ENCODE measurements at regions not wholly inside any gene's neighbourhood (a gene's known extent, or its start where the extent isn't known, plus 50 kb on each side); places are given as distances from the start of the nearest gene placed in this dataset.

DNA sequence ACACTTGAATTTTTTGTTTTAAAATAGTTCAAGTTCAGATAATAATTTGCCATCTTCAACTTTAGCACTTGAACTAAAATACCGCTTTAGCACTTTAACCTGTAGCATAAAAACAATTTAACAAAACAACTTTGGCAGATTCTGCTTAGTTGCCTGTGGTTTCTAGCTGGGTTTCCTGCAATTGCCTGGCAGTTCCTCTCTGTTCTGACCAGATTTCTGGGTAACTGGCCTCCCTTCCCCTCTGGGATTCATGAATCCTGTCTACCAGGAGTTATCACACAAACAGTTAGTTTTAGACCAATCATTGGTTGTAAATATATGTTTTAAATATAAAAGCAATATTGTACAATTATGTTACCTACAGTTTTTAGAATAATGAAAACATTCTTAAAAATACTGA lies 89.8 kb upstream of the HDAC9 start:
- TF ChIP-seq, protein P1, sequence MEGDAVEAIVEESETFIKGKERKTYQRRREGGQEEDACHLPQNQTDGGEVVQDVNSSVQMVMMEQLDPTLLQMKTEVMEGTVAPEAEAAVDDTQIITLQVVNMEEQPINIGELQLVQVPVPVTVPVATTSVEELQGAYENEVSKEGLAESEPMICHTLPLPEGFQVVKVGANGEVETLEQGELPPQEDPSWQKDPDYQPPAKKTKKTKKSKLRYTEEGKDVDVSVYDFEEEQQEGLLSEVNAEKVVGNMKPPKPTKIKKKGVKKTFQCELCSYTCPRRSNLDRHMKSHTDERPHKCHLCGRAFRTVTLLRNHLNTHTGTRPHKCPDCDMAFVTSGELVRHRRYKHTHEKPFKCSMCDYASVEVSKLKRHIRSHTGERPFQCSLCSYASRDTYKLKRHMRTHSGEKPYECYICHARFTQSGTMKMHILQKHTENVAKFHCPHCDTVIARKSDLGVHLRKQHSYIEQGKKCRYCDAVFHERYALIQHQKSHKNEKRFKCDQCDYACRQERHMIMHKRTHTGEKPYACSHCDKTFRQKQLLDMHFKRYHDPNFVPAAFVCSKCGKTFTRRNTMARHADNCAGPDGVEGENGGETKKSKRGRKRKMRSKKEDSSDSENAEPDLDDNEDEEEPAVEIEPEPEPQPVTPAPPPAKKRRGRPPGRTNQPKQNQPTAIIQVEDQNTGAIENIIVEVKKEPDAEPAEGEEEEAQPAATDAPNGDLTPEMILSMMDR (IDR thresholded peaks at IDR 0.05): no peak
- no peak for TF ChIP-seq EZH2 (IDR thresholded peaks at IDR 0.05)
- TF ChIP-seq EZH2phosphoT487 (IDR thresholded peaks at IDR 0.05): no peak

Measured in neural progenitor cell (in vitro differentiated cells).